ENCODE measurements at regions not wholly inside any gene's neighbourhood (a gene's known extent, or its start where the extent isn't known, plus 50 kb on each side); places are given as distances from the start of the nearest gene placed in this dataset.

- H3K4me1 ChIP-seq: no peaks in the 10 kb centered on the region
- no peak for DNase-seq
- no peak overlapping the region for H3K27ac ChIP-seq
- in situ Hi-C loops (cut with MboI; ENCODE audit: low sequenced_read_pairs in 4 of 4) (no loop called here), intact Hi-C loops (cut with DNase I; ENCODE audit: low total_unique reads) (no loop called here)
- no peak overlapping the region for H3K4me3 ChIP-seq
- peaks cover 28 to 55% (median 47%) of the 10 kb centered on the region in 3 donors for H3K27me3 ChIP-seq
- H3K9me3 ChIP-seq: no peaks in the 10 kb centered on the region
- TF ChIP-seq CTCF (IDR thresholded peaks at IDR 0.05 in 4 of 5, conservative IDR thresholded peaks at IDR 0.05 in 1 of 5) (no peak), POLR2A (IDR thresholded peaks at IDR 0.05) (no peak)
- H3K36me3 ChIP-seq: no peaks in the 10 kb centered on the region
- no peak for ATAC-seq
These were observed 215.0 kb downstream of the TEX29 start for GRCh38 chr13:111535523-111535811.

DNA sequence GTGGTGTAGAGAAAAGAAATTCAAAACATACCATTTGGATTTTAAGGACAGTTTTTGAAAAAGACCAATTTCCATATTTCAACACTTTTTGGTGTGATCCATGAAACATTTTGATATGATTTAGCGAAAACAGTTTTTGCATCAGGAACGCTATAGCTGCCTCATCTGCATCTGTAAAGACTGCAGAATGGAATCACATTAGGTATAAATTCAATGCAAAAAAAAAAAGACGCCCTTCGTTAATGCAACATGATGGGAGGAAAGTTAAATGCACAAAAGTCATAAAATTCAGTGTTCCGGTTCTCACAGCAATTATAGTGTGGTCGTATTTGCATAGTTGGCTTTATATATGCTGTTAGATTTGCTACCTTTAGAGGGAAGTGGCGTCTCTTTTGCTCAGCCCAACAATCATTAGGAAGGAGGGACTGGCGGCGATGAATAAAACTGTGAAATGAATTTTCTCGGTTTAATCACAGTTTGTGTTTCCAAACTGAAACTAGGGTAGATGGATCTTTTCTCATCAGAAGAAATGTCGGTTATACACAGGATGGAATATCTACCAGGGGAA lies 215.7 kb downstream of the TEX29 start:
- Histone ChIP-seq H3K4me1 (no peaks in the 10 kb centered on the region), H3K27ac (no peak overlapping the region), H3K9me3 (no peaks in the 10 kb centered on the region), H3K4me3 (no peak overlapping the region), H3K36me3 (no peaks in the 10 kb centered on the region), H3K27me3 (peaks cover 28 to 51% (median 44%) of the 10 kb centered on the region in 3 donors)
- in situ Hi-C loops (cut with MboI; ENCODE audit: low sequenced_read_pairs in 4 of 4) (no loop called here), intact Hi-C loops (cut with DNase I; ENCODE audit: low total_unique reads) (no loop called here)
- ATAC-seq: no peak
- no peak for TF ChIP-seq CTCF (IDR thresholded peaks at IDR 0.05 in 4 of 5, conservative IDR thresholded peaks at IDR 0.05 in 1 of 5)
- TF ChIP-seq POLR2A (IDR thresholded peaks at IDR 0.05): no peak
- no peak for DNase-seq

DNA sequence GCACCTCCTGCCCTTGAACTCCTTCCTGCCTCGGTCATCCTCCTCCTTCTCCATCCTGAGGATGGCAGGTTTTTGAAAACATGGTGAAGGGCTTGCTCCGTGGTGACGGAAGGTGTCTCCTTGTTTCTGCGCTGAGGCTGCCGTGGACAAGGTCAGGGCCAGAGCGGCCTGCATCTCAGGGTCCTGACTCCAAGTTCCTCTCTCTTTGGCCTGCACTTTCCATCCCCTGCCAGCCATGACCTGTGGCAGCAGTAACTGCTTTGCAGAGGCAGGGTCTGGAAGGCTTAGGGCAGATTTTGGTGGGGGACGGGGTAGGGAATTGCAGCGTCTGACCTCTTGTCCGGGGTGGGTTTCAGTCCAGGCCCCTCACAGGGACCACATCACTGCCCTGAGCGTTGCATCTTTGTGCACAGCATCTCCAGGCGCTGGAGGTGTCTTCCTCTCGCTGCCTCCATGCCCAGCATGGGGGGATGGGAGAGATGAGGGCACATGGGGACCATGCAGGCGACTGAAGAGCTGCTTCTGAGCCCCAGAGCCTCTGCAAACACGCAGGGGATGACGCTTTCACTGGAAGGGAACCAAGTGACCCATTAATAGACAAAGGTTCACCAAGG lies 216.8 kb downstream of the TEX29 start:
- Histone ChIP-seq H3K4me3 (no peak overlapping the region), H3K4me1 (no peaks in the 10 kb centered on the region), H3K27me3 (peaks cover 21 to 44% (median 40%) of the 10 kb centered on the region in 3 donors), H3K27ac (no peak overlapping the region), H3K36me3 (no peaks in the 10 kb centered on the region), H3K9me3 (no peaks in the 10 kb centered on the region)
- no peak for DNase-seq
- in situ Hi-C loops (cut with MboI; ENCODE audit: low sequenced_read_pairs in 4 of 4) (no loop called here), intact Hi-C loops (cut with DNase I; ENCODE audit: low total_unique reads) (no loop called here)
- TF ChIP-seq POLR2A (IDR thresholded peaks at IDR 0.05) (no peak), CTCF (IDR thresholded peaks at IDR 0.05 in 4 of 5, conservative IDR thresholded peaks at IDR 0.05 in 1 of 5) (no peak)
- no peak for ATAC-seq

- peaks cover 21 to 40% (median 38%) of the 10 kb centered on the region in 3 donors for H3K27me3 ChIP-seq
- H3K4me3 ChIP-seq: no peak overlapping the region
- TF ChIP-seq POLR2A (IDR thresholded peaks at IDR 0.05): no peak
- no peak for TF ChIP-seq CTCF (IDR thresholded peaks at IDR 0.05 in 4 of 5, conservative IDR thresholded peaks at IDR 0.05 in 1 of 5)
- H3K4me1 ChIP-seq: no peaks in the 10 kb centered on the region
- ATAC-seq: no peak
- H3K36me3 ChIP-seq: no peaks in the 10 kb centered on the region
- no peaks in the 10 kb centered on the region for H3K9me3 ChIP-seq
- no peak for DNase-seq
- no peak overlapping the region for H3K27ac ChIP-seq
- in situ Hi-C loops (cut with MboI; ENCODE audit: low sequenced_read_pairs in 4 of 4): no loop called here
- intact Hi-C loops (cut with DNase I; ENCODE audit: low total_unique reads): no loop called here
These were observed 217.5 kb downstream of the TEX29 start for GRCh38 chr13:111537843-111538499.
